Activated naive CD8-positive, alpha-beta T cell treated with anti-CD3 and anti-CD28 coated beads, Interleukin-2, amount 10 ng/mL, durations not matched to agents 7 days and 5 days (primary cell): ENCODE measurements at regions not wholly inside any gene's neighbourhood (a gene's known extent, or its start where the extent isn't known, plus 50 kb on each side); places are given as distances from the start of the nearest gene placed in this dataset.

ENCODE experiments used
- ATAC-seq: fragments of 150-1000 bp; cut with Tn5 transposase; one replicate; pipeline ENCODE4 v1.10.0; 2021; ENCODE audit warnings: low read depth, moderate library complexity
- POLR2A ChIA-PET: fragments of 350-600 bp; sonication (Branson Sonifier 250); formaldehyde crosslinking; loops from one replicate; lab custom pipeline; 2021; ENCODE audit warnings: antibody characterized with exemption; lab: Charles Lee
- DNase-seq: peaks from one replicate; pipeline ENCODE4 v3.0.0; 2021
- H3K27ac Mint-ChIP-seq: one replicate; pipeline ENCODE4 v1.8.0; 2022; ENCODE audit warnings: mild to moderate bottlenecking, mixed read lengths
- H3K27me3 Mint-ChIP-seq: one replicate; pipeline ENCODE4 v1.8.0; 2022; ENCODE audit warnings: mild to moderate bottlenecking, moderate library complexity, mixed read lengths
- H3K36me3 Mint-ChIP-seq: one replicate; pipeline ENCODE4 v1.8.0; 2021; ENCODE audit warnings: mild to moderate bottlenecking, mixed read lengths
- H3K4me1 Mint-ChIP-seq: one replicate; pipeline ENCODE4 v1.8.0; 2021; ENCODE audit warnings: mixed read lengths
- H3K4me3 Mint-ChIP-seq: one replicate; pipeline ENCODE4 v1.8.0; 2022; ENCODE audit warnings: mild to moderate bottlenecking, moderate library complexity, mixed read lengths
- H3K9me3 Mint-ChIP-seq: one replicate; pipeline ENCODE4 v1.8.0; 2021; ENCODE audit warnings: mixed read lengths

GRCh38 chr4:124519196-124519595 lies 193.3 kb downstream of the ANKRD50 start:
- Mint-ChIP-seq H3K4me1 (no peaks in the 10 kb centered on the region), H3K27ac (no peak overlapping the region), H3K4me3 (no peak overlapping the region), H3K36me3 (no peaks in the 10 kb centered on the region), H3K9me3 (no peaks in the 10 kb centered on the region), H3K27me3 (no peaks in the 10 kb centered on the region)
- DNase-seq: no peak
- POLR2A ChIA-PET: no interaction called here
- ATAC-seq: no peak

GRCh38 chr4:124523816-124524215 lies 188.7 kb downstream of the ANKRD50 start:
- ATAC-seq: no peak
- no peaks in the 10 kb centered on the region for H3K27me3 Mint-ChIP-seq

GRCh38 chr4:124525524-124525923 lies 187.0 kb downstream of the ANKRD50 start:
- Mint-ChIP-seq H3K36me3 (no peaks in the 10 kb centered on the region), H3K27ac (no peak overlapping the region), H3K4me1 (no peaks in the 10 kb centered on the region), H3K27me3 (no peaks in the 10 kb centered on the region), H3K9me3 (no peaks in the 10 kb centered on the region), H3K4me3 (no peak overlapping the region)
- POLR2A ChIA-PET: no interaction called here
- ATAC-seq (no peak), DNase-seq (no peak)

More at GRCh38 chr4:124523816-124524215, 188.7 kb downstream of the ANKRD50 start:
- POLR2A ChIA-PET: no interaction called here
- no peaks in the 10 kb centered on the region for H3K9me3 Mint-ChIP-seq
- no peak overlapping the region for H3K27ac Mint-ChIP-seq
- no peaks in the 10 kb centered on the region for H3K36me3 Mint-ChIP-seq
- H3K4me3 Mint-ChIP-seq: no peak overlapping the region
- DNase-seq: no peak
- no peaks in the 10 kb centered on the region for H3K4me1 Mint-ChIP-seq

GRCh38 chr4:124526331-124526730 lies 186.2 kb downstream of the ANKRD50 start:
- H3K4me3 Mint-ChIP-seq: no peak overlapping the region
- no peak overlapping the region for H3K27ac Mint-ChIP-seq
- ATAC-seq: no peak
- H3K27me3 Mint-ChIP-seq: no peaks in the 10 kb centered on the region
- DNase-seq: no peak
- POLR2A ChIA-PET: no interaction called here
- no peaks in the 10 kb centered on the region for H3K4me1 Mint-ChIP-seq
- no peaks in the 10 kb centered on the region for H3K36me3 Mint-ChIP-seq
- no peaks in the 10 kb centered on the region for H3K9me3 Mint-ChIP-seq

GRCh38 chr4:124526769-124527168 lies 185.8 kb downstream of the ANKRD50 start:
- POLR2A ChIA-PET: no interaction called here
- no peak for ATAC-seq
- no peaks in the 10 kb centered on the region for H3K27me3 Mint-ChIP-seq
- H3K4me1 Mint-ChIP-seq: no peaks in the 10 kb centered on the region
- no peaks in the 10 kb centered on the region for H3K36me3 Mint-ChIP-seq
- no peak overlapping the region for H3K27ac Mint-ChIP-seq
- DNase-seq: no peak
- H3K9me3 Mint-ChIP-seq: no peaks in the 10 kb centered on the region
- no peak overlapping the region for H3K4me3 Mint-ChIP-seq

GRCh38 chr4:124527364-124527763 lies 185.2 kb downstream of the ANKRD50 start:
- ATAC-seq (no peak), DNase-seq (no peak)
- H3K4me3 Mint-ChIP-seq: no peak overlapping the region
- H3K36me3 Mint-ChIP-seq: no peaks in the 10 kb centered on the region
- H3K27ac Mint-ChIP-seq: no peak overlapping the region
- no peaks in the 10 kb centered on the region for H3K27me3 Mint-ChIP-seq
- no peaks in the 10 kb centered on the region for H3K9me3 Mint-ChIP-seq
- no peaks in the 10 kb centered on the region for H3K4me1 Mint-ChIP-seq
- POLR2A ChIA-PET: no interaction called here

GRCh38 chr4:124529131-124529530 lies 183.4 kb downstream of the ANKRD50 start:
- no peaks in the 10 kb centered on the region for H3K27me3 Mint-ChIP-seq
- H3K36me3 Mint-ChIP-seq: no peaks in the 10 kb centered on the region
- no peak overlapping the region for H3K27ac Mint-ChIP-seq
- H3K9me3 Mint-ChIP-seq: no peaks in the 10 kb centered on the region
- no peaks in the 10 kb centered on the region for H3K4me1 Mint-ChIP-seq
- POLR2A ChIA-PET: no interaction called here
- DNase-seq: no peak
- ATAC-seq: no peak
- H3K4me3 Mint-ChIP-seq: no peak overlapping the region

- ATAC-seq: no peak
- Mint-ChIP-seq H3K4me3 (no peak overlapping the region), H3K27ac (no peak overlapping the region), H3K36me3 (no peaks in the 10 kb centered on the region), H3K4me1 (no peaks in the 10 kb centered on the region), H3K9me3 (no peaks in the 10 kb centered on the region), H3K27me3 (no peaks in the 10 kb centered on the region)
- POLR2A ChIA-PET: no interaction called here
- DNase-seq: no peak
Measured at GRCh38 chr4:124530464-124531077, 182.0 kb downstream of the ANKRD50 start.

GRCh38 chr4:124534131-124534530 lies 178.4 kb downstream of the ANKRD50 start:
- ATAC-seq (no peak), DNase-seq (no peak)
- no peaks in the 10 kb centered on the region for H3K27me3 Mint-ChIP-seq
- H3K4me3 Mint-ChIP-seq: no peak overlapping the region
- POLR2A ChIA-PET: no interaction called here
- H3K4me1 Mint-ChIP-seq: no peaks in the 10 kb centered on the region
- H3K27ac Mint-ChIP-seq: no peak overlapping the region
- no peaks in the 10 kb centered on the region for H3K36me3 Mint-ChIP-seq
- H3K9me3 Mint-ChIP-seq: no peaks in the 10 kb centered on the region

GRCh38 chr4:124535003-124535402 lies 177.5 kb downstream of the ANKRD50 start:
- Mint-ChIP-seq H3K27me3 (no peaks in the 10 kb centered on the region), H3K36me3 (no peaks in the 10 kb centered on the region), H3K4me1 (no peaks in the 10 kb centered on the region), H3K4me3 (no peak overlapping the region), H3K9me3 (no peaks in the 10 kb centered on the region), H3K27ac (no peak overlapping the region)
- POLR2A ChIA-PET: no interaction called here
- no peak for DNase-seq
- ATAC-seq: no peak

GRCh38 chr4:124536946-124537345 lies 175.6 kb downstream of the ANKRD50 start:
- no peak for ATAC-seq
- H3K4me1 Mint-ChIP-seq: no peaks in the 10 kb centered on the region

GRCh38 chr4:124537971-124538370 lies 174.6 kb downstream of the ANKRD50 start:
- ATAC-seq: no peak
- no peak overlapping the region for H3K4me3 Mint-ChIP-seq
- no peaks in the 10 kb centered on the region for H3K36me3 Mint-ChIP-seq
- no peaks in the 10 kb centered on the region for H3K27me3 Mint-ChIP-seq
- H3K9me3 Mint-ChIP-seq: no peaks in the 10 kb centered on the region
- no peak overlapping the region for H3K27ac Mint-ChIP-seq
- no peak for DNase-seq
- H3K4me1 Mint-ChIP-seq: no peaks in the 10 kb centered on the region
- POLR2A ChIA-PET: no interaction called here

More at GRCh38 chr4:124536946-124537345, 175.6 kb downstream of the ANKRD50 start:
- H3K4me3 Mint-ChIP-seq: no peak overlapping the region
- no peaks in the 10 kb centered on the region for H3K36me3 Mint-ChIP-seq
- H3K27me3 Mint-ChIP-seq: no peaks in the 10 kb centered on the region
- H3K27ac Mint-ChIP-seq: no peak overlapping the region
- no peaks in the 10 kb centered on the region for H3K9me3 Mint-ChIP-seq
- no peak for DNase-seq
- POLR2A ChIA-PET: no interaction called here

- ATAC-seq (no peak), DNase-seq (no peak)
- H3K4me1 Mint-ChIP-seq: no peaks in the 10 kb centered on the region
- H3K27me3 Mint-ChIP-seq: no peaks in the 10 kb centered on the region
- POLR2A ChIA-PET: no interaction called here
- H3K27ac Mint-ChIP-seq: no peak overlapping the region
- no peaks in the 10 kb centered on the region for H3K9me3 Mint-ChIP-seq
- no peak overlapping the region for H3K4me3 Mint-ChIP-seq
- no peaks in the 10 kb centered on the region for H3K36me3 Mint-ChIP-seq
Measured at GRCh38 chr4:124540014-124540413, 172.5 kb downstream of the ANKRD50 start.

- Mint-ChIP-seq H3K4me3 (no peak overlapping the region), H3K27me3 (no peaks in the 10 kb centered on the region)
Measured at GRCh38 chr4:124541652-124542420, 170.7 kb downstream of the ANKRD50 start.

More at GRCh38 chr4:124541652-124542420, 170.7 kb downstream of the ANKRD50 start:
- H3K9me3 Mint-ChIP-seq: no peaks in the 10 kb centered on the region
- H3K4me1 Mint-ChIP-seq: no peaks in the 10 kb centered on the region
- H3K27ac Mint-ChIP-seq: no peak overlapping the region
- DNase-seq: no peak
- ATAC-seq: no peak
- H3K36me3 Mint-ChIP-seq: no peaks in the 10 kb centered on the region
- POLR2A ChIA-PET: no interaction called here
